ENCODE measurements at regions not wholly inside any gene's neighbourhood (a gene's known extent, or its start where the extent isn't known, plus 50 kb on each side); places are given as distances from the start of the nearest gene placed in this dataset.

DNA sequence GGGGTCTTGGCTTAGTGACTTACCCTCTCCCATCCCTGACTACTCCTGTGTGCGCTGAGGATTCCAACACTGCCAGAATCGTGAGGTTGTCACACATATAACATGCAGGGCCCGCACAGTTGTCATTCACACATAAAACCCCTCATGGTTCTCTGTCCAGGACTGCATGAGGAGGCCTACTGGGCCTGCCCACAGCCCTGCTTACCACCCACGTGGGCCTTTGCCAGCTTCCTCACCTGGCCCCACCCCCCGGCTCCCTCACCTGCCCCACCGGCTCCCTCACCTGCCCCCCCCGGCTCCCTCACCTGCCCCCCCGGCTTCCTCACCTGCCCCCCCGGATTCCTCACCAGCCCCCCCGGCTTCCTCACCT is 197.2 kb downstream of the TEX29 start:
- H3K4me1 ChIP-seq (ENCODE audit: insufficient read depth, low read length): no peaks in the 10 kb centered on the region
- no peaks in the 10 kb centered on the region for H3K36me3 ChIP-seq (ENCODE audit: insufficient read depth, low read depth, low read length)
- no peak overlapping the region for H3K4me3 ChIP-seq (ENCODE audit: low read length)
- no peaks in the 10 kb centered on the region for H3K9me3 ChIP-seq (ENCODE audit: insufficient read depth, low read depth, low read length)
- H3K27me3 ChIP-seq (ENCODE audit: insufficient read depth, low read length): no peaks in the 10 kb centered on the region; the same call in 1 of the 2 replicates
- H3K9ac ChIP-seq (ENCODE audit: low read depth, low read length): no peak overlapping the region
- H3K27ac ChIP-seq (ENCODE audit: low read length): no peak overlapping the region

DNA sequence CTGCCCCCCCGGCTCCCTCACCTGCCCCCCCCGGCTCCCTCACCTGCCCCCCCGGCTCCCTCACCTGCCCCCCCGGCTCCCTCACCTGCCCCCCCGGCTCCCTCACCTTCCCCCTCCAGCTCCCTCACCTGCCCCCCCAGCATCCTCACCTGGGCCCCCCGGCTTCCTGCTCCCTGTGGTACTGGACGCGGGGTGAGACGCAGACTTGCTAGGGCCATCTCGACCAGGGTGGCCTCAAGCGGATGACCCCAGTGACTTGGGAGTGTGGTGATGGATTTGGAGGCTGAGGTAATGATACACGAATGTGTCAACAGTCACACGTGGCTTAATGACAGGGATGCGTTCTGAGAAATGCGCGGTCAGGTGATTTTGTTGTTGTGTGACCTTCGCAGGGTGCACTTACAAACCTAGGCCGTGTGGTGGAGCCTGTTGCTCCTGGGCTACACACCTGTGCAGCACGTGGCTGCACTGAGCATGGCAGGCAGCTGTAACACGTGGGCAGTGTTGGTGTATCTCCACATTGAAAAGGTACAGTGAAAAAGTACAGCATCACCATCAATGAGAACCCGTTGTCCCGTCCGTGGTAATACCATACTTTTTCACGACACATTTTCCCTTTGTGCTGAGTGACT is 197.8 kb downstream of the TEX29 start:
- Histone ChIP-seq H3K9ac (ENCODE audit: low read depth, low read length) (no peak overlapping the region), H3K36me3 (ENCODE audit: insufficient read depth, low read depth, low read length) (no peaks in the 10 kb centered on the region), H3K27me3 (ENCODE audit: insufficient read depth, low read length) (no peaks in the 10 kb centered on the region; the same call in 1 of the 2 replicates), H3K4me3 (ENCODE audit: low read length) (no peak overlapping the region), H3K9me3 (ENCODE audit: insufficient read depth, low read depth, low read length) (no peaks in the 10 kb centered on the region), H3K4me1 (ENCODE audit: insufficient read depth, low read length) (no peaks in the 10 kb centered on the region), H3K27ac (ENCODE audit: low read length) (no peak overlapping the region)

DNA sequence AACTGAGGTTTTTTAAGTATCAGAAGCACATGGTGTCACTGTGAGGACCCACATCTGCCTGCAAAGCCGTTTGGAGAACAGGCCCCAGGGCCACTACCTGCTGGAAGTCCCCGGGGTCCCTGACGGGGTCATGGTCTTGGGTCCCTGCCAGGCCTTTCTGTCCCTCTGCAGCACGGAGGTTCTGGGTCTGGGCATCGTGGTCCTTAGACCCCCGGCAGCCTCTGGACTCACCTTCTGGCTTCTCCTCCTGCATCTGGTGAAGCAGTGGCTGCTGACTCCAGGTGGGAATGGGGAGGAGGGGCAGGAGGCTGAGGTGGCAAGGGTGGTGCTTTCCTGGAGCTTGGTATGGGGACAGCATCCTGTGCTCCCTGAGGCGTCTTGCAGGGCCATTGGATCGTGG is 198.6 kb downstream of the TEX29 start:
- Histone ChIP-seq H3K27ac (ENCODE audit: low read length) (no peak overlapping the region), H3K9me3 (ENCODE audit: insufficient read depth, low read depth, low read length) (no peaks in the 10 kb centered on the region), H3K9ac (ENCODE audit: low read depth, low read length) (no peak overlapping the region), H3K4me3 (ENCODE audit: low read length) (no peak overlapping the region), H3K4me1 (ENCODE audit: insufficient read depth, low read length) (no peaks in the 10 kb centered on the region), H3K36me3 (ENCODE audit: insufficient read depth, low read depth, low read length) (no peaks in the 10 kb centered on the region), H3K27me3 (ENCODE audit: insufficient read depth, low read length) (no peaks in the 10 kb centered on the region; the same call in 1 of the 2 replicates)

DNA sequence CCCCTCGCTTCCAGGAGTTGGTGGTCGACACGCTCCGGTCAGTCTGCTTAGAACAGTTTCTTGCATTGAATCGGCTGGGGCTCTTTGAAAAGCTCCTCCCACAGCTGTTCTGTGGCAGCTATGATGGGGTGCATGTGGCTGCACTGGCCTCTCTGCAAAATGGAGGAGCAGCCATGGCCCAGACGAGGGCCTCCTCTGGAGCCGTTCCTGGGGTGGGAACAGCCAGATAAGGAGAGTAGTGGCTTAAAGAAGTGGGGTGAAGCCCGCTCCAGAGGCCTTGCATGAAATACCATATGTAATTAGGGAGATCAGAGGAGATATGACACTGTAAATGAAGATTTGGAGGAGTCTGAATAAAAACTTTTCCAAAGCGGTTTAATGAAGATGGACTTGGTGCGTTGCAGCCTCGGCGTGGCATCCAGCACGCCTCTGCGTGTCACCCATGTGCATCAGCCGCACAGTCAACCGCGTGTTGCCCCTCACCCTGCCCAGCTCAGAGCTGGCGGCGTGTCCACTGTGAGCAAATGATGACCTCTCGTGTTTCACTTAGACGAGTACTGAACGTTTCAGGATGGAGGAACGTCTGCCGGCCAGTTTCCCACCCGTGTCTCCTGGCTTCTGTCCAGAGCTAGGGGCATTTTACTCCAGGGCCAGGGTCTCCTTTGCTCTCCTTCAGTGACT is 199.2 kb downstream of the TEX29 start:
- H3K4me3 ChIP-seq (ENCODE audit: low read length): no peak overlapping the region
- H3K4me1 ChIP-seq (ENCODE audit: insufficient read depth, low read length): no peaks in the 10 kb centered on the region
- no peak overlapping the region for H3K9ac ChIP-seq (ENCODE audit: low read depth, low read length)
- H3K36me3 ChIP-seq (ENCODE audit: insufficient read depth, low read depth, low read length): no peaks in the 10 kb centered on the region
- H3K9me3 ChIP-seq (ENCODE audit: insufficient read depth, low read depth, low read length): no peaks in the 10 kb centered on the region
- no peak overlapping the region for H3K27ac ChIP-seq (ENCODE audit: low read length)
- no peaks in the 10 kb centered on the region; the same call in 1 of the 2 replicates for H3K27me3 ChIP-seq (ENCODE audit: insufficient read depth, low read length)

DNA sequence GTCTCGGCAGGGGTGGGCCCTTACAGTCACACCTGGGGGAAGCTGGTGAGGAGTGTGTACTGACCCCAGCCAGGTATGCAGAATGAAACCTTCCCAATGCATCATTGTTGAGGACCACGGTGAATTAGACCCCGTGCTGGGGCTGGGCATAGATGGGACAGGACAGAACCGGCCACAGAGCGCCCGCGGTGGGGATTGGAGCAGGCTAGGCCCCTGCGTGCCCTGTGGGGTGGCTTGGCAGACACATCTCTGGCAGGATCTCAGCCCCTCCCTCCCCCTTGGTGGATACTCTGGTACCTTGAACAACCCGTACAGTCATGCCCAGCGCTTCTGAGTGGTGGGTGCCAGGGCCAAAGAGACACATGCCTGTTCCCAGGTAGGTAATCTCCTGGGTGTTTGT is 200.6 kb downstream of the TEX29 start:
- Histone ChIP-seq H3K36me3 (ENCODE audit: insufficient read depth, low read depth, low read length) (no peaks in the 10 kb centered on the region), H3K4me3 (ENCODE audit: low read length) (no peak overlapping the region), H3K27ac (ENCODE audit: low read length) (no peak overlapping the region), H3K9ac (ENCODE audit: low read depth, low read length) (no peak overlapping the region), H3K27me3 (ENCODE audit: insufficient read depth, low read length) (no peaks in the 10 kb centered on the region; the same call in 1 of the 2 replicates), H3K9me3 (ENCODE audit: insufficient read depth, low read depth, low read length) (no peaks in the 10 kb centered on the region), H3K4me1 (ENCODE audit: insufficient read depth, low read length) (no peaks in the 10 kb centered on the region)

DNA sequence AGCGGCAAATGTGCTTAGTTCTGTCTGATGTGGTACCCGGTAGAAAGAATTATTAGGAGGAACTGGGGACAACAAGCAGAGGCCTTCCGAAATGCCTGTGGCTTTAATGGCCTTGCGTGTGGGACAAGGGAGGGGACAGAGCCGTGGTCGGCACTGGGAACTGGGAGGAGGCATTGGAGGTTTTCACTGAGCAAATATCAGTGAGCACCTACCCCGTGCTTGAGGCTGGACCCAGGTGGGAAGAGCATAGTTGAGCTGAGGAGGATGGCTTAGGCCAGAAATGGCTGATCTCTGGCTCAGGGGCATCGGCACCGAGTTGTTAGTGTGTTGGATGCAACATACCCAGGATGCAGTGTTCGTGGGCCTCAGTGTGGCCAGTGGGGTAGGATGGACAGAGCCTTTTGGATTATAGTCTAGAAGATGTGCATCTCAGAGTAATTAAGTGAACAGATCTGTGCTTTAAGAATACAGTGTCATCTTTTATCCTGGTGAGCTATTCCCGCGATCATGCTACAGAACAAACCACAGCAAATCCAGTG is 201.3 kb downstream of the TEX29 start:
- no peaks in the 10 kb centered on the region; the same call in 1 of the 2 replicates for H3K27me3 ChIP-seq (ENCODE audit: insufficient read depth, low read length)

DNA sequence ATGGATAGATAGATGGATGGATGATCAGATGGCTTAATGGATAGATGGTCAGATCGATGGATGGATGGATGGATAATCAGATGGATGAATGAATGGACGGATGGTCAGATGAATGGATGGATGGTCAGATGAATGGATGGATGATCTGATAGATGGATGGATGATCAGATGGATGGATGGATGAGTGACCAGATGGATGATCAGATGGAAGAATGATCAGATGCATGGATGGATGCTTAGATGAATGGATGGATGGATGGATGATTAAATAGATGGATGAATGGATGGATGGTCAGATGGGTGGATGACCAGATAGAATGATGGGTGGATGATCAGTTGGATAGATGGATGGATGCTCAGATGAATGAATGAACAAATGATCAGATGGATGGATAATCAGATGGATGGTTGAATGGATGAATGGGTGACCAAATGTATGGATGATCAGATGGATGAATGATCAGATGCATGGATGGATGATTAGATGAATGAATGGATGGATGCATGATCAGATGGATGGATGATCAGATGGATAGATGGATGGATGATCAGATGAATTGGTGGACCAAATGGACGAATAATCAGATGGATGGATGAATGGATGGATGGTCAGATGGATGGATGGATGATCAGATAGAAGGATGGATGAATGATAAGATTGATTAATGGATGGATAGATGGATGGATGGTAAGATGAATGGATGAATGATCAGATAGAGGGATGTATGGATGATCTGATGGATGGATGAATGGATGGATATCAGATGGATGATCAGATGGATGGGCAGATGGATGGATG is 205.1 kb downstream of the TEX29 start:
- Histone ChIP-seq H3K4me1 (ENCODE audit: insufficient read depth, low read length) (peaks cover 2% of the 10 kb centered on the region; the same call in 1 of the 2 replicates), H3K4me3 (ENCODE audit: low read length) (no peak overlapping the region), H3K9ac (ENCODE audit: low read depth, low read length) (no peak overlapping the region), H3K36me3 (ENCODE audit: insufficient read depth, low read depth, low read length) (no peaks in the 10 kb centered on the region), H3K27me3 (ENCODE audit: insufficient read depth, low read length) (peaks cover 9% of the 10 kb centered on the region), H3K27ac (ENCODE audit: low read length) (no peak overlapping the region), H3K9me3 (ENCODE audit: insufficient read depth, low read depth, low read length) (no peaks in the 10 kb centered on the region)

More for the DNA sequence above, 201.3 kb downstream of the TEX29 start:
- Histone ChIP-seq H3K4me3 (ENCODE audit: low read length) (no peak overlapping the region), H3K9me3 (ENCODE audit: insufficient read depth, low read depth, low read length) (no peaks in the 10 kb centered on the region), H3K27ac (ENCODE audit: low read length) (no peak overlapping the region), H3K4me1 (ENCODE audit: insufficient read depth, low read length) (no peaks in the 10 kb centered on the region), H3K9ac (ENCODE audit: low read depth, low read length) (no peak overlapping the region), H3K36me3 (ENCODE audit: insufficient read depth, low read depth, low read length) (no peaks in the 10 kb centered on the region)

DNA sequence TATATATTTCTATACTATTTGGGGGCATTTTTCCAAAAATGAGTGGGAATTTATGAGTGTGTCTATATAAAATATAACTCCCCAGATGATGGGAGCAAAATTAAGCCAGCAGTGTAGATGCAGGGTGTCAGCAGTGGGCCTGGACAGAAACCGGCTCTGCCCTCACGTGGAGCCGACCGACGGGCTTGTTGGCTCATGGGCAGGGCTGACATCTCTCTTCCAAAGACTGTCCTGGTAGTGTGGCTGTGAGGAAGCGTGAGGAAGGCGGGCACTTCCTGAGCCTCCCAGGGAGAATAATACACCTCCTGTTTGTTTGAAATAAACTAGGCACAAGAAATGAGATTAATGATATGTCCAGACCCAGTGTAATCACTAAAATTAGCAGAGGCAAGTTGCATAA is 206.5 kb downstream of the TEX29 start:
- H3K27ac ChIP-seq (ENCODE audit: low read length): no peak overlapping the region
- peaks cover 23% of the 10 kb centered on the region for H3K27me3 ChIP-seq (ENCODE audit: insufficient read depth, low read length)
- no peaks in the 10 kb centered on the region for H3K36me3 ChIP-seq (ENCODE audit: insufficient read depth, low read depth, low read length)
- H3K4me1 ChIP-seq (ENCODE audit: insufficient read depth, low read length): peaks cover 16% of the 10 kb centered on the region; the same call in 1 of the 2 replicates
- H3K9me3 ChIP-seq (ENCODE audit: insufficient read depth, low read depth, low read length): no peaks in the 10 kb centered on the region
- H3K4me3 ChIP-seq (ENCODE audit: low read length): no peak overlapping the region
- no peak overlapping the region for H3K9ac ChIP-seq (ENCODE audit: low read depth, low read length)

DNA sequence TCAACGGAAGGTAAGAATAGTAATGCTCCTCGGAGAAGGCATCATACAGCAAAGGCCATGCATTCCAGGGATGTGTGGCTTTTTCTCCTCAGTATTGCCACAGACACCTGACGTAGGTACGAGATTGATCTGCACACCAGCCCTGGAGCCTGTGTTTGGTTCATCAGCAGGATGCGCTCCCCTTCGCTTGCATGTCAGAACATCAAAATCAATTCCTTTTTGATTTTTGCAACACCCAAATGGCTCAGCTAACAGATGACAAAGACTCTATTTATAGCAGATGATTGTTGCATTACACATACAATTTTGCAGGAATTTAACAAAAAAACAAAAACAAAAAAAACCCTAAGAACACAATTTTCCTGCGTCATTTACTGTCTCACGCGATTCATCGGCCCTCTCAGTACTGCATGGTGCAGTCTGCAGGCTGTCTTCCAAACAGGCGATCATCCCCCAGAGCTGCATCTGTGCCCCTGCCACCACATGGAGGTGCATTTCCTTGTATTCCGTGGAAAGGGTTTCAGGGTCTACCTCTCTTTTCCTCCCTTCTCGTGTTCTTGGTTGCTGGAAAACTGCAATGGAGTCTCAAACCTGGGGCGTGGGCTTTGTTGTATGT is 207.3 kb downstream of the TEX29 start:
- Histone ChIP-seq H3K9ac (ENCODE audit: low read depth, low read length) (no peak overlapping the region), H3K9me3 (ENCODE audit: insufficient read depth, low read depth, low read length) (no peaks in the 10 kb centered on the region), H3K4me3 (ENCODE audit: low read length) (no peak overlapping the region), H3K4me1 (ENCODE audit: insufficient read depth, low read length) (peaks cover 22% of the 10 kb centered on the region), H3K36me3 (ENCODE audit: insufficient read depth, low read depth, low read length) (no peaks in the 10 kb centered on the region), H3K27me3 (ENCODE audit: insufficient read depth, low read length) (peaks cover 31% of the 10 kb centered on the region), H3K27ac (ENCODE audit: low read length) (no peak overlapping the region)

DNA sequence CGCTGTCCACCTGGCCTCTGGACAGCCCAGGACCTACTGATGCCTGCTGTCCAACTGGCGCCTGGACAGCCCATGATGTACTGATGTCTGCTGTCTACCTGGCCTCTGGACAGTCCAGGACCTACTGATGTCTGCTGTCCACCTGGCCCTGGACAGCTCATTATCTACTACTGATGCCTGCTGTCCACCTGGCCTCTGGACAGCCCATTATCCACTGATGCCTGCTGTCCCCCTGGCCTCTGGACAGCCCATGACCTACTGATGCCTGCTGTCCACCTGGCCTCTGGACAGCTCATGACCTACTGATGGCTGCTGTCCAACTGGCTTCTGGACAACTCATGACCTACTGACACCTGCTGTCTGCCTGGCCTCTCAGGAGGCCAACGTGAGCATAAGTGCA is 208.1 kb downstream of the TEX29 start:
- Histone ChIP-seq H3K4me3 (ENCODE audit: low read length) (no peak overlapping the region), H3K27ac (ENCODE audit: low read length) (no peak overlapping the region), H3K36me3 (ENCODE audit: insufficient read depth, low read depth, low read length) (no peaks in the 10 kb centered on the region), H3K9me3 (ENCODE audit: insufficient read depth, low read depth, low read length) (no peaks in the 10 kb centered on the region), H3K9ac (ENCODE audit: low read depth, low read length) (no peak overlapping the region), H3K27me3 (ENCODE audit: insufficient read depth, low read length) (peaks cover 38% of the 10 kb centered on the region), H3K4me1 (ENCODE audit: insufficient read depth, low read length) (peaks cover 30% of the 10 kb centered on the region)

DNA sequence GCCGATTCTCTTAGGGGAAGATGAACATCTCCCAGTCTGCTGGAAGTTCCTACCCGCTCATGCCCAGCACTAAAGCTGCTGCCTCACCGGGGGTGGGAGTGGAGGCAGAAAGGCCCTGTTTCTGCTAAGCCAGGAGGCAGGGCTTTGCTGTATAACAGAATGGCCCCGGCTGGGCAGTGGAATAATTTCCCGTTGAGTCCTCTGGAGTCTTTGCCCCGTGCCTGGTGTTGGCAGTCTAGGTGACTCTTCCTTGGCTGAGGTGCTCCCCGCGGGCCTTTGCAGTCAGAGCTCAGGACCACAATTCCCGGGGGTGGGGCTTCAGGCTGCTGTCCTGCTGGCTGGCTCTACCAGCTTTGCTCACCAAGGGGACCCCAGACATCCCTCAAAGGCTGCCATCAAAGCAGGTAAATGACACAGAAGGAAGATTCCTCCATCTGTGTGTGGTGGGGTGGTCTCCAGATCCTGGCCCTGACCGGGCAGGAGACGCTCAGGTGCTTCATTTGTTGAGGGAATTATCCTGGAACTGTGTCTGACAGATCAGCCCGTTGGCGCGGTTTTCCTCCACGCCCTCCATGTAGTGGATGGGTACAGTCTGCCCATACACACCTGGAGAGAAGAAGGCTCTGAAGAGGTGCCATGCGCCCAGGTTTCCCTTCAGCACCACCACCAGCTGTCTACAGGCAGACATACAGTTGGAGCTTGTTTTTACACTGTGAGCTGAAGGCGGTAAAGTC is 209.9 kb downstream of the TEX29 start:
- Histone ChIP-seq H3K9me3 (ENCODE audit: insufficient read depth, low read depth, low read length) (no peaks in the 10 kb centered on the region), H3K4me3 (ENCODE audit: low read length) (no peak overlapping the region), H3K27ac (ENCODE audit: low read length) (no peak overlapping the region), H3K27me3 (ENCODE audit: insufficient read depth, low read length) (peaks cover 56% of the 10 kb centered on the region), H3K4me1 (ENCODE audit: insufficient read depth, low read length) (peaks cover 45% of the 10 kb centered on the region), H3K9ac (ENCODE audit: low read depth, low read length) (no peak overlapping the region), H3K36me3 (ENCODE audit: insufficient read depth, low read depth, low read length) (no peaks in the 10 kb centered on the region)
